Fibroblast of villous mesenchyme (primary cell): ENCODE measurements at regions not wholly inside any gene's neighbourhood (a gene's known extent, or its start where the extent isn't known, plus 50 kb on each side); places are given as distances from the start of the nearest gene placed in this dataset.
"Not testable (repeated sequence)": the region's sequence is repeated elsewhere in the genome, so short reads cannot be mapped to it uniquely, and the experiment has no call there.

ENCODE experiments used
- DNase-seq: peaks from one replicate; pipeline ENCODE4 v3.0.0-alpha.2; 2010; ENCODE audit warnings: low read depth
- H3K4me3 ChIP-seq: 2 replicates; pipeline ENCODE4 v1.5.1; 2011; ENCODE audit warnings: low read depth, mild to moderate bottlenecking, low read length
- CTCF ChIP-seq: IDR thresholded peaks from 2 replicates; pipeline ENCODE4 v1.5.1; 2012; ENCODE audit warnings: low read depth, mild to moderate bottlenecking, low read length; ENCODE audit not compliant: insufficient read depth

DNA sequence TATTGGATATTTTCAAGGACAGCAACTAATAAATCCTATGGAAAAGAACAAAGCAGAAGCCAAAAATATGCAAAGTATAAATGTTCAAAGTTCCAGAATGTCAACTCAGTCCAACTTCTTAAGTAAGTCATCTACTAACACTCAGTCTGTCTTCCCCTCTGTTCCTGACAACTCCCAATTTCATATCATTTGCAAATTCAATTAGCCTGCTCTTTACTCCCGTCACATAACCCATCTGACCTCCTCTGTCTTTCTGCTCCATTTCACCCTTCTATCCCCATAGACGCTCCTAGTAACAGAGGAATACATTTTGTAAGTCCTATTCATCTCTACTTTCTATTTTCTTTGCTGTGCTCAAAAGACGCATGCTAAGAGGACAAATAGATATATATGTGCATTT lies 659.8 kb upstream of the MEF2C start:
- TF ChIP-seq CTCF, result no peak
- no peak for DNase-seq
- no peak overlapping the region for H3K4me3 ChIP-seq

DNA sequence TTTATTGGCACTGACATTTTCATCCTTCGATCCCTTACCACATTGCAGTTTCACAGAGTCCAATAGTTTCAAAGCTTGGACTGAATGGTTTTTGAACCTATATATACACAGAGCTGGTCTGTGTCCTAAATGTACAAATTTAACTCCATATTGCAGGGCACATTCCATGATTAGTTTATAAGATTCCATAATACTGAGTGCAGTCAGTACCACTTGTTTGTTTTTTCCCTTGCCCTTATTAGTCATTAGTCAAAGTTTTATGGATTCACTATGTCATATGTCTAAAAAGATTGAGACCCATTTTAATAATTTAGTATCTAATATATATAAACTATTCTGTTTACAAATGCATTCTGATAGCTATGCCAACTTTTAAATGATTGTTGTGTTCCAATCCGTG lies 654.8 kb upstream of the MEF2C start:
- no peak overlapping the region for H3K4me3 ChIP-seq
- no peak for TF ChIP-seq CTCF
- DNase-seq, result no peak

- H3K4me3 ChIP-seq, result no peak overlapping the region
- TF ChIP-seq CTCF, result no peak
- no peak for DNase-seq
Observed at GRCh38 chr5:89536020-89536419, 653.0 kb upstream of the MEF2C start.

DNA sequence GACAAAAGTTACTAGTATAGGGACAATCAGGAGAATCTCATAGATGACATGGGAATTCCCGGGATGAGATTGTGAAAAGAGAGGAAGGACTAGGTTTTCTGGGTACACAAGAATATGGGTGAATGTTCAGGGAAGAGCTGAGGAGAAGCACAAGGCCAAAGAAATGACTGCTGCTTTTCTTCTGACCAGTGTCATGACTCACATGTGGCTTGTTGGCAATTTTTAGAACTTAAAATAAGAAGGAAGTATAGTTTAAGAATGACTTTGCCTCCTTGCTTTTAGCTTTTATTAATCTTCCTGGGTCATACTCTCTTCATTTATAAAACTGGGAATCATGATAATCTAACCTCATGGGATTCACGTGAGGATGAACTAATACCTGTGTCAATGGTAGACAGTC lies 652.4 kb upstream of the MEF2C start:
- no peak for DNase-seq
- no peak for TF ChIP-seq CTCF
- no peak overlapping the region for H3K4me3 ChIP-seq

DNA sequence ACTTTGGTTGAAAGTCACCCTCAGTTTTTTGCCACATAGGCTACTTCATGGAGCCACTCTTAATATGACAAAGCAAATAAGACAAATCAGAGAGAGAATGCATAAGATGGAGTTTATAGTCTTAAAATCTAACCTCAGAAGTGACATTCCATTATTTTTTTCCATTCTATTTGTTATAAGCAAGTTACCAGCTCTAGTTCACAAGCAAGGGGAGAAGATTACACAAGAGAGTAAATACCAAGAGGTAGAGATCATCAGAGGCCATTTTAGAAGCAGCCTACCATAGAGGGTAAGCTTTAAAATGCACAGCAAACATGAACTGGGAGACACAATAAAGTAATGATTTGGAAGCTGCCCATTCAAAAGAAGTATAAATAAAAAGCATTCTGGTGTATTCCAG lies 651.3 kb upstream of the MEF2C start:
- DNase-seq, result peak; percentile 20
- TF ChIP-seq CTCF, result no peak
- H3K4me3 ChIP-seq, result no peak overlapping the region

DNA sequence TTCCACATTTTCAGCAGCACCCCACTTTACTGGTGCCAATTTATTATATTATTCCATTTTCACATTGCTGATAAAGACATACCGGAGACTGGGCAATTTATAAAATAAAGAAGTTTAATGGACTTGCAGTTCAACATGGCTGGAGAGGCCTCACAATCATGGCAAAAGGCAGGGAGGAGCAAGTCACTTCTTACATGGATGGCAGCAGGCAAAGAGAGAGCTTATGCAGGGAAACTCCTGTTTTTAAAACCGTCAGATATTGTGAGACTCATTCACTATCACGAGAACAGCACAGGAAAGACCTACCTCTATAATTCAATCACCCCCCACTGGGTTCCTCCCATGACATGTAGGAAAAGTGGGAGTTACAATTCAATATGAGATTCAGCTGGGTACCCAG lies 641.8 kb upstream of the MEF2C start:
- DNase-seq, result no peak
- no peak for TF ChIP-seq CTCF
- H3K4me3 ChIP-seq, result no peak overlapping the region

GRCh38 chr5:89523867-89524266 lies 640.9 kb upstream of the MEF2C start:
- not testable (repeated sequence) for DNase-seq, H3K4me3 ChIP-seq
